ENCODE measurements at regions not wholly inside any gene's neighbourhood (a gene's known extent, or its start where the extent isn't known, plus 50 kb on each side); places are given as distances from the start of the nearest gene placed in this dataset.

DNA sequence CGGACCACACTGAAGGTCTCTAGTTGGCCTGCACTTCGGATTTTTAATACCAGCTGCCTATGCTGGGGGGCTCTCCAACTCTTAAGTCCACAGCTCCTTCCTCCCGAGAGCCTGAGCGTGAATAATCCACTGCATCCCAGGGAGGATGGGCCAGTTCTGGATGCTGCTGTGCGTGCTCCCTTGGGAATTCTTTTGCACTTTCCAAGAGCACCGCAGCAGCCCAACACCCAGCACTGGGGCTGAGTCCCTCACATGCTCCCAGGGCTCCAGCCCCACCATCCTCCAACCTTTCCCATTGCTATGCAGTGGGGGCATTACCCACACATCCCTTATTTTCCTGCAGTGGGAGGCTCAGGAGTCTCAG is 136.4 kb upstream of the IQSEC1 start:
- DNase-seq (ENCODE audit: low spot score): no peak

DNA sequence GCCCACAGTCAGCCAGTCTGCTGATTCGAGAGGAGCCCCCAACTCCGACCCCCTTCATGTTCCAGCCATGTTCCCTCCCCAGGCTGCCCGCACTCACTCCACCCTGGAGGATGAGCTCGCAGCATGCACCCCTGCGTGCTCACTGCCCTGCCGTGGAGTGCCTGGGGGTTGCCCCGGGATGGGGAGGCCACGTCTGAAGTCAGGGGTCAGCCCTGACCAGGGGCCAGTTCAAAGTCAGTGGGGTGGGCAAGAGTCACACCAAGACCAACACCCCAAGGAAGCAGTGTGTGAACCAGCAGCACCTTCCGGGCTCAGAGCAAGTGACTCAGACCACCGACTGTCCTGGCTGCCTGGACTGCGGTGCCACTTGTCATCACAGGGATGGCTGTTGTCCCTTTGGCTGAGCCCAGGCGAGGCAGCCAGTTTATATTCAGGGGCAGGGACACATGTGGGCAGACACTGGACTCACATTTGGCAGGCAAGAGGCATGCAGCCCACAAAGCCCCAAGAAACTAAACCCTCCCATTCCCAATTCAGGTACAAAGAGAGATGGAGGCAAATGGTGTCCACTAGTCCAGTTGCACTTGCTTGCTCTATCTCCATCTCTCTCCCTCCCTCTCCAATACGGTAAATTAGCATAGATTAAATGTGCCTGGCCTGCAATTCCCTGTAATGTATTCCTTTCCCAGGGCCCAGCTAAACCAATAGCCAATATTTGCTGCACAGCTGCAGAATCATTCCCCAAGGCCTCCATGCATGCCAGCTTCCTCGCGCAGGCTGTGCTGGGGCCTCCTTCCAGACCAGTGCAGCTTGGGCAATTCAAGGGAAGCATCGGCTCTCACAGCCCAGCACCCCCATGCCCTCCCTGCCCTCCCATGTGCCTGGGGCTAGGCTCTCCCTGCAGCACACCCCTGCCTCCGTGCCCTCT is 135.7 kb upstream of the IQSEC1 start:
- DNase-seq (ENCODE audit: low spot score): no peak

DNA sequence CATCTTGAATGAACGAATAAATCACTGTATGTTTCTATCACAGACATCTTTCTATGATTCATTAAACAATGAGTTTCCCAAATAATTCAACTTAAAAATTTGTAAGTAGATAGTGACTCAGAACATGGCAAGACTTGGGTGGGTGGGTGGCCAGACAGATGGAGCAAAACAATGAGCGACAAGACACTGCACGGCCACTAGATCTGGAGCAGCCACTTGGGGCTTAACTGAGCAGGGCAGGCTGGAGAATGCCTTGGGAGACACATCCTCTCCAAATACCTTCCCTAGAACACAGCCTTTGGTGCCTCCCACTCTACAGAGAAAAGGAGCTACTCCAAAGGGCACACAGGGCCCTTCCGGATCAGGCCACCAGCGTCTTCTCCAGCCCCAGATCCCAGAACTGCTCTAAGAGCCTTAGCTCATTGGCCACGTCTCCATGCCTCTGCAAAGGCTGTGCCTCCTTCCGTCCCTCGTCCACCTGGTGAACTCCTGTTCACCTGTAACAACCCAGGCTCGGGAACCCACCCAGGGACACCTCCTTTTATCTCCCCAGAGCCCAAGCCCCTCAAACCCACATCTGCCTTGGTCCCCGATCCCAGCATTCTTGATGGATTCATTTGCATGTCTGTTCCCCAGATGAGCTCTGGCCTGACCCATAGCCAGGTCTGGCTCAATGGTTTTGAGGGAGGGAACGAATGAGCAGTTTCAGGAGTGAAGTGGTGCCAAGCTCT is 134.9 kb upstream of the IQSEC1 start:
- no peak for DNase-seq (ENCODE audit: low spot score)

DNA sequence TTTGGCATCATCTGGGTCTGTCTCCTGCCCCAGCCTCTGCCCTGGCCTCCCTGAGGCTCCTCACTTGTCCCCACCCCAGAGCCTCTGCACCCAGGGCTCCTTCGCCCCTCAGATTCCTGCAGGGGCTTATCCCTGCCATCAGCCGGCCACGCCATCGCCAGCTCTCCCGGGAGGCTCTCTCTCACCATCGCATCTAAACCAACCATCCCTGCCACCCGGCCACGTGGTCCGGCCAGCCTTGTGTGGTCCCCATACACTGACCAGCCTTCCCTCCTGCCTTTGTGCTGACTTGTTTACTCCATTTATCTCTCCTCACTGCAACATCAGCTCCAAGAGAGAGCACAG is 134.3 kb upstream of the IQSEC1 start:
- DNase-seq (ENCODE audit: low spot score): no peak

DNA sequence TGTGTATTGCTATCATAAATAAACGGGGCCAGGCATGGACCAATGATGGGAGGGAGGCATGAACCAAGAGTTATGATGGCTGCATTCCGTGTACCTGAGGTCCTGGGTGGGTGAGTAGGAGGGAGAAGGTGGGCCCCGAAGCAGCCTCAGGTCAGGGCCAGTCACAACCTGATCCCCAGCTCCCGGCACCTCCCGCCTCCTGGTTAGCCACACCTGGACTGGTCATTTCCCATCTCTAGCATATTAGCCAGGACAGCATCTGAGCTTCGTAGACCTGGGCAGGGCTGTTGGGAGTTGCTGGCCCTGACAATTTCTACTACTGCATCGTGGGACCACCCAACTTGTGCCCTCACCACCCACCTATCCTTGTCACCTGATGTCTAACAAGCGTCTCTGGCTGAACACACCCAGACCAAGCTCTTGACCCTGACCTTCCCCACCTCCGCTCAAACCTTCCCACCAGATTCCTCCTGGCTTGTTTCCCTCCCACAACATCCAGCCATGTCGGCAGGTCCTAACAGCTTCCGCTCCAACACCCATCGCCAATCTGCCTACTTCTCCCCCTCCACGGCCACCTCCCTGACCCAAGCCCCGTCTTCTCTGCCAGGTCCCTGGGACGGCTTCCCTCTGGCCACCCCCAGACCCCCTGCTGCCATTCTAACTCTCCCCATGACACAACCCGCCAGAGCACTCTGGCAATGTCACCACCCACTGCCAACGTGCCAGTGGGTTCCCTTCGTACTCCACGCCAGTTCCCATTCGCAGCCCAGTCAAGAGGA is 133.8 kb upstream of the IQSEC1 start:
- no peak for DNase-seq (ENCODE audit: low spot score)

DNA sequence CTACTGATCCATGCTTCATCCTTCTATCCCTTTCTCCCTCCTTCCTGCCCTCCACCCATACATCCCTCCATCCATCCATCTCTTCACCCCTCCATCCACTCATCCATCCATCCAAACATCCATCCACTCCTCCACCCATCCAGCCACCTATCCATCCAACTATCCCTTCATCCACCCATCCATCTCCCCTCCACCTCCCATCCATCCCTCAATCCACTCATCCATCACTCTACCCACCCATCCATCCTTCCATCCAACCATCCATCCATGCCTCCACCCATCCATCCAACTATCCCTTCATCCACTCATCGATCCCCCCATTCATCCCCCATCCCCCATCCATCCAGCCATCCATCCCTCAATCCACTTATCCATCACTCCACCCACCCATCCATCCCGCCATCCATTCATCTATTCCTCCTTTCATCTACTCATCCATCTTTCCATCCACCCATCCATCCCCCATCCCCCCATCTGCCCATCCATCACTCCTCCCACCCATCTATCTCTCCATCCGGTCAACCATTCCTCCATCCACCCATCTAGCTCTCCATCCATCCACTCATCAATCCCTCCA is 132.4 kb upstream of the IQSEC1 start:
- DNase-seq (ENCODE audit: low spot score): no peak

DNA sequence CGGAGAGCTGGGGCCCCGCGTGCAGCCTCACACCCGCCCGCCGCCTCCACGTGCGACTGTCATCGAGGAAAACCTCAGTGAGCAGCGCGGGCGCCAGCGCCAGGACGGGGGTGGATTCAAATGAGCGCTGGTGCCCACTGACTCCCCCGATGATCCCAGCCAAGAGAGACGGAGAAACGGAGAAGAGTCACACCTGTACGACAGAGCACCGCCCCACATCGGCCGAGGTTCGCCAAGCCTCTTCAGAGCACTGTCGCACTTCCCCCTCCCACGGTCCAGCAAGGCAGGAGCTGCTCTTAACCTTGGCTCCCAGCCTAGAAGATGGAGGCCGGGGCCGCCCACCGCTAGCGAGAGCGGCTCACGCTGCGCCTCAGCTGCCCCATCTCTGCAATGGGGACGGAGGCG is 130.9 kb upstream of the IQSEC1 start:
- DNase-seq (ENCODE audit: low spot score): no peak

DNA sequence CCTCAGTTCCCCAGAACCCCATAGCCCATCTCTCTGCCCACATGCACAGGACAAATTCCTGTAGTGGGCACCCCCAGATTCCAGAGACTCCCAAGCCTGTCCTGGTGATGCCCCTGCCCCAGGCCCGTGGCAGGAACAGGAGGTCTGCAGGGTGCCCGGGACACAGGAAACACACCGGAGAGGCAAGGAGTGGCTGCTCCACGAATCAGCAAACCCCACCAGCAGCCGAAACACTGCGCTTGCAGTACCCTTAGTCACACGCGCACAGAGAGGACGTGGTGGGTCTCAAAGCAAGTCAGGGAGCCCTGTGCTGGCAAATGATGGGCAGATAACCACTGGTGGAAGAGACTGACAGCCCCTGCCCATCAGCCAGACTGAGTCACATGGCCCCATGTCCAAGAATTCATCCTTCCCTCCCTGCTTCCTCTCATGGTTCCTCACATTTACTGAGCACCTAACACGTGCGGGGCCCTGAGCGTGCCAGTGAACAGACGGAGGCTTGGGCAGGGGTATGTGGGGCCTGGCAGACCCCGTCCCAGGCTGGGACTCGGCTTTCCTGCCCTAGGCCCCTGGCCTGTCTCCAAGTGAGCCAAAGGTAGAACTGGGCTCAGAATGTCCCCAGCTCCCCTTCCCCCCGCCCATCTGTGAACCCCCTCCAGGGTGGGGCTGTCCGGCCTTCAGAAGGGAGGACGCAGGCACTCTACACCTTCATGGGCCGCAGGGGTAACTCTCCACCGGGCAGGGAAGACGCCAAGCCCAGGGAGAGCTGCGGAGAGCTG is 130.4 kb upstream of the IQSEC1 start:
- no peak for DNase-seq (ENCODE audit: low spot score)

DNA sequence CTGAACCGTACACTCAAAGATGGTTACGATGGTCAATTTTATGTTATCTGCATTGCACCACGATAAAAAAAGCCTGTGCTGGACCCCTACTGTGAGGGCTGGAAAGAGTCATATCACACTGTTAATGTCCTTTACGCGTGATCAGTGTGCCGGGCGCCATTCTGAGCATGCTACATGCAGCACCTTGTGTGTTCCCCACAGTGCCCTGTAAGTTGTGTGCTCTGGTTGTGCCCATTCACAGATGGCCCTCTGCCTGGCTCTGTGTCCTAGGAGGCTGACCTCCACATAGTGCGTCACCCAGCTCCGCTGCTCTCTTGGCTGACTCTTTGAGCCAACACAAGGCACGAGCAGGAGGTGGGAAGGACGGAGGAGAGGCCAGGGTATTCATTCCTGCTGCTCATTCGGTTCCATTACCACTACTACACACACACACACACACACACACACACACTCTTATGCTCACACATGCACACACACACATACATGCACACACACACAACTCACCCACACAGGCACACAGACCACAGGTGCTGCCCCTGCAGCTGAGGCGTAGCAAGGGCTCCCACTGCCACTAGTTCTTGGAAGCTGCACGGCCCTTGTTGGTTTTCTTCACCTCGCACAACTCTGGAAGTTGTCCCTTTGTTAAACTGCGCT is 129.6 kb upstream of the IQSEC1 start:
- DNase-seq (ENCODE audit: low spot score): no peak

DNA sequence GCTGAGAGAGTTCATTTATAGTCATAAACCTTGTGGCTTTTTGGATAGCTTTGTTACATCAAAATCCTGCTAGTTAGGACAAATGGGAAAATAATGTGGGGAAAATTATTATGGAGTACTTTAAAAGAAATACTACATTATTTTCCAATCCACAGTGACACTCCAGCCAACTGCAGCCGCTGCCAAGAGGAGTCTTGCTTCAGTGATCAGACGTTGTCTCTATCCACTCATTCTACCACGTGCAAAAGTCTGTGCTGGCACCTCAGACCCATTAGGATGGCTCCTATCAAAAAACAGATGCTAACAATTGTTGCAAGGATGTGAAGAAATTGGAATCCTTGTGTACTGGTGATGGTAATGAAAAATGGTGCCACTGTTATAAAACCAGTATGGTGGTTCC is 128.6 kb upstream of the IQSEC1 start:
- no peak for DNase-seq (ENCODE audit: low spot score)

DNA sequence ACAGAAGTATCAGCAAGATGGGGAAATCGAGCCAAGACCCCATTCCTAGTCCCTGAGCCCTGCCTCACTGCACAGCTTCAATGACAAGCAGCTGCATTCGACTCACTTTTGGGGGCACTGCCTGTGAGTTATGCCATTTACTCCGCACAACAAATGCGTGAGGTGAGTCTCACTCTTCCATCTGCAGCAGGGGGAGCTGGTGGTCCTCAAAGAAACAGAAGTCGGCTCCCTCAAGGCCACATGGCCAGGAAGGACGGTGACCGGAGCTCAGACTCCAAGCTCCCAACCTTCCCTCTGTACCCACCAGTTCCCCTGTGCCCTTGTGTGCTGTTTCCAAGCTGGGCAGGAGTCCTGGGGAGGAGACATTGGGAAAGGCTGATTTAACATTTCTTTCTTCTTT is 127.7 kb upstream of the IQSEC1 start:
- no peak for DNase-seq (ENCODE audit: low spot score)

DNA sequence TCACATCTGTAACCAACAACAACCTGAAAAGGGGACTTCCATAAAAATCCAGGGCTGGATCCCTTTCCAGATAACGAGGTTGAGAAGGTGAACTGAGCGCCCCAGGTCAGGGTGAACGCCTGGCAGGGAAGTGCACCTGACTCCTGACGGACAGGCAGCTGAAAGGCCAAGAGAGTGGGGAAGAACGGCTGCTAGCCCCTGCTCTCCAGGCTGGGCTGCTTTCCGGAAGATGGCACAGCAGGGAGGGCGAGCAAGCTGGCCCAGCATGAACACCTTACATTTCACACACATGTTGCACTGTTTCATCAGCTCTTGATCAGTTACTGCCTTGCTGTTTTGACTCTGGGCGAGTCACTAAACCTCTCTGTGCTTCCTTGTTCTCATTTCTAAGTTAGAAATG is 127.2 kb upstream of the IQSEC1 start:
- DNase-seq (ENCODE audit: low spot score): no peak

DNA sequence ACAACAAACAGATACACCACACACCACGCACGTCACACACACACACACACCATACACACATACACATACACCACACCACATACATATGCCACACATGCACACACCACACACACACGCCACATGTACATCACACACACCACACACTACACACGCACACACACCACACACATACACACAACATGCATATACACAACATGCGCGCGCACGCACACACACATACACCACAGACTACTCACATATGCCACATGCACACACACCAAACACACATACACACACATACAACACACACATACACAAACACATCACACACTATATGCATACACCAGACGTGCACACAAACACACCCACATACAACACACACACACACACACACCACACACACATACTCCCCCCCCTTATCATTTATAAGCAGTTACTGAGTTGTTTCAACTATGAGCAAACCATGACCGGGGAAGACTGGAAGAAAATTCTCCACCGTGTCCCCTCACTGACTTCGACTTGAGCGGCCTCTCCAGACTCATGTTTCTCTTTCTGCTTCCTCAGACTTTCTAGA is 126.7 kb upstream of the IQSEC1 start:
- no peak for DNase-seq (ENCODE audit: low spot score)

DNA sequence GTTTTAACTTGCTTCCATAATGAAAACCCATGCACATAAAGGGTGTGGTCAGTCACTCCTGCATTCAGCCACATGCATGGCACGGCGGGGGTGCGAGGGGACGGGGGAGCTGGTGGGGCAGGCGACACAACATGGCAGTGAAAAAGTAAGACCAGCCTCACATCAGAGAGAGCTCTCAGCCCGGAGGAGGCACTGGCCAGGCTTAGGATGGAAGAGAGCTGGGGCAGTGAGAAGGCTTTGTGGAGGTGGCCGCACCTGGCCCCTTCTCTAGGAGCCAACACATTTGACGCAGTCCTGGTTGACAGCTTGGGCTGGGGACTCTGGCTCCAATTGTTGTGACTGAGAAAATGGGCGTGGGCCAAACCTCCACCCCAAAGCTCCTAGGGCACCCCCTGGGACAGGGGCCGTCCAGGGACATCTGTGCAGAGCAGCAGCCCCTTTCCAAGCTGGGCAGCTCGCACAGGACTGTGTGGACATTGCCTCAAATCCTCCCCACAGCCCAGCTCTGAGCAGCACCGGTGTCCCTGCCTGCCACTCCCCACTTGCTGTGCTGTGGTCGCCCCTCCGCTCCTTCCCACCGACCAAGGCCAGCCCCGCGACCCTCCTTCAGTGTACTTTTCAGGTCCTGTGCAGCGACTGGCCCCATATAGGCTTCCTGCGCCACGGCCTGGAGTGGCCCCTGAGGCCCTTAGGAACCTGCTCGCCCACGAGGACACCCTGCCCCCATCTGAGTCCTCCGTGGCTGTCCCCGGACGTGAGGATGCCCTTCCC is 126.0 kb upstream of the IQSEC1 start:
- DNase-seq (ENCODE audit: low spot score): no peak

DNA sequence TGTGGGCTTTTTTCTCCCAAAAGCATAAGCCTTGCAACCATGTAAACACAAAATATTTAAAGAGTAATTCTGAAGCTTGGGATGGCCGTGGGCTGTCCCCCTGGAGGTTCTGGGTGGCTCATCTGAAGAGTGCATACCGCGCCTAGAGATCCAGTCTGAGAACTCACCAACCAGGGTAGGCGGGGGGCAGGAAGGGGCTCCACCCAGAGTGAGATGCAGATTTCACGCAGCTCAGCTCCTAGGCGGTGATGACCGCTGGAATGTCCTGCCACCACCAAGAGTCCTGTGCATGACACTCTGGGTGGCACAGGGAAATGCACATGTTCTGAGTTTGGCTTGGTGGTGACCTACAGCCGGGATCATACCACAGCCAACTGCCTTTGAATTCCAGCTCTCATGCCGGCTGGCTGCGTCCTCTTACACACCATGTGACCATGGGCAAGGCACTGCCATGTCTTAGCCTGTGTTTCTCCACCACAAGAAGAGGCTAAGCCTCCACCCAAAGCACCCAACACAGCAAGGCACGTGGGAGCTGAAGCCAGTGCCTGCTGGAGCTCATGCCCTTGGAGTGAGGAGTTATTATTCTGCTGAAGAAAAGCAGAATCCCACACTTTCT is 125.1 kb upstream of the IQSEC1 start:
- DNase-seq (ENCODE audit: low spot score): no peak

DNA sequence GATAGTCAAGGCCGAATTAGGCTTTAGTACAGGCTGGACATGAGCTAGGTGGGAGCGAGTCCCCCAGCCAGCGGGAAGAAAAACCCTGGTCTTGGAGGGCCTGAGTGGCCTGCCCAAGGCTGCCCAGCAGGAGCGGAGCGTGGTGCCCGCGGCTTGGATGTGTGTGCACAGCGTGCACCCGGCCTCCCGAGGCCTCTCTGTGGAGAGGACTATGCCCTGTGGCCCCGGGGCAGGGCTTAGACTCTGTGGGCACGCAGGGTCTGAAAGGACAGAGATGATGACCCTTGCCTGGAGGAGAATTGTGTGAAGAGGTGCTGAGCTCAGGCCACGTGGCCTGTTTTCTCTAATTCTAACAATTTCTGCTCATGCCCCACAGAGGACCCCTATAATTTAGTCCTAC is 124.6 kb upstream of the IQSEC1 start:
- no peak for DNase-seq (ENCODE audit: low spot score)

DNA sequence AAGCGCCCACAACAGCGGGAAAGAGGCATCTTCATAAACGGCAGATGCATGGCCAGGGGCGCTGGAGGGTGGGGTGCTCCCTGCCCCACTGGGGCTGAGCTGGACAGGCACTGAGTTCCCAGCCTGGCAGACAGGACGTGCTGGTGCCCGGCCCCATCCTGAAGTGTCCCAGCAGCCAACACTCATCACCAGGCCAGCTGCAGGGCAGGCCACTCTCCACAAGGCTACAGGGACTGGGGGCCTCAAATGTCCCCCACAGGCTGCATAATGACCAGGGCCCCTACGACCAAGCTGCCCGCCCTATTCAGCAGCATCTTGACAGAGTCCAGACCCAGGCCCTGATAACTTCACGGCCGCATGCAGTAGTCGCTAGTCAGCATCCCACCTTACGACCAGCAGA is 124.1 kb upstream of the IQSEC1 start:
- DNase-seq (ENCODE audit: low spot score): no peak

DNA sequence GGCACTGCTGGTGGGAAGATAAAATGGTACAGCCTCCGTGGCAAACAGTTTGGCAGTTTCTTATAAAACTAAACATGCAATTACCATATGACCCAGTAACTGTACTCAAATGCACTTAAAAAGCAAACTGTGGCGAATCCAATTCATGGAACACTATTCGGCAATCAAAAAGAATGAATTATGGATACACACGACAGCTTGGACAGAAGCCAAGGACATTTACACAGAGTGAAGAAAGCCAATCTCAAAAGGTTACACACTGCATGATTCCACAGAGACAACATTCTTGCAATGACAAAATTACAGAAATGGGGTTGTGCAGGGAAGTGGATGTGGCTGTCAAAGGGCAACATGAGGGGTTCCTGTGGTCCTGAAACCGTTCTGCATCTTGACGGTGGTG is 122.1 kb upstream of the IQSEC1 start:
- no peak for DNase-seq (ENCODE audit: low spot score)

Data from LoVo (cell line).